Left ventricle myocardium inferior (tissue), 1 donor: ENCODE measurements at regions not wholly inside any gene's neighbourhood (a gene's known extent, or its start where the extent isn't known, plus 50 kb on each side); places are given as distances from the start of the nearest gene placed in this dataset.

Experiments
- DNase-seq: peaks from one replicate; pipeline ENCODE4 v3.0.0-alpha.2; 2020
- H3K27ac ChIP-seq: fragments of 200-600 bp; replicated peaks from 2 replicates; pipeline ENCODE4 v1.8.0; 2021
- H3K27me3 ChIP-seq: fragments of 200-600 bp; 2 replicates; pipeline ENCODE4 v1.8.0; 2021; ENCODE audit warnings: low read depth
- H3K36me3 ChIP-seq: fragments of 200-600 bp; 2 replicates; pipeline ENCODE4 v1.8.0; 2021
- H3K4me1 ChIP-seq: fragments of 200-600 bp; 2 replicates; pipeline ENCODE4 v1.8.0; 2021
- H3K4me3 ChIP-seq: fragments of 200-600 bp; 2 replicates; pipeline ENCODE4 v1.8.0; 2021; ENCODE audit warnings: mild to moderate bottlenecking, moderate library complexity
- H3K9me3 ChIP-seq: fragments of 200-600 bp; replicated peaks from 2 replicates; pipeline ENCODE4 v1.8.0; 2021
- CTCF ChIP-seq: fragments of 200-600 bp; IDR thresholded peaks from 2 replicates; pipeline ENCODE4 v1.8.0; 2021; ENCODE audit warnings: antibody characterized with exemption, mild to moderate bottlenecking, borderline replicate concordance
- intact Hi-C: fragments of 100-400 bp; cut with micrococcal nuclease; formaldehyde crosslinking; loops from one replicate; pipeline ENCODE4 v1.11.0; 2022
- donor health status: DM: no; HTN: yes; CAD: no; lungs with severe emphysema.

- H3K9me3 ChIP-seq: no peaks in the 10 kb centered on the region
- H3K27me3 ChIP-seq: peaks cover 7% of the 10 kb centered on the region
- peaks cover 6% of the 10 kb centered on the region for H3K4me1 ChIP-seq
- intact Hi-C loops: no loop called here
- no peak overlapping the region for H3K27ac ChIP-seq
- H3K36me3 ChIP-seq: no peaks in the 10 kb centered on the region
- TF ChIP-seq CTCF: no peak
- no peak overlapping the region for H3K4me3 ChIP-seq
- DNase-seq: no peak
Observed at GRCh38 chr11:13878077-13878476, 84.4 kb upstream of the SPON1 start.

GRCh38 chr11:13880634-13881033, 81.9 kb upstream of the SPON1 start:
- peaks cover 16% of the 10 kb centered on the region for H3K27me3 ChIP-seq
- H3K4me1 ChIP-seq: no peaks in the 10 kb centered on the region
- intact Hi-C loops: no loop called here
- no peak for DNase-seq
- no peak overlapping the region for H3K27ac ChIP-seq
- no peaks in the 10 kb centered on the region for H3K9me3 ChIP-seq
- TF ChIP-seq CTCF: no peak
- H3K4me3 ChIP-seq: no peak overlapping the region
- no peaks in the 10 kb centered on the region for H3K36me3 ChIP-seq

GRCh38 chr11:13881226-13881905, 81.2 kb upstream of the SPON1 start:
- no peak for TF ChIP-seq CTCF

GRCh38 chr11:13883042-13883441, 79.5 kb upstream of the SPON1 start:
- no peak for DNase-seq
- no peaks in the 10 kb centered on the region for H3K9me3 ChIP-seq
- no peaks in the 10 kb centered on the region for H3K4me1 ChIP-seq
- intact Hi-C loops: no loop called here
- H3K36me3 ChIP-seq: no peaks in the 10 kb centered on the region
- peaks cover 16% of the 10 kb centered on the region for H3K27me3 ChIP-seq
- H3K27ac ChIP-seq: no peak overlapping the region
- no peak for TF ChIP-seq CTCF
- no peak overlapping the region for H3K4me3 ChIP-seq

More at GRCh38 chr11:13881226-13881905, 81.2 kb upstream of the SPON1 start:
- Histone ChIP-seq H3K4me1 (no peaks in the 10 kb centered on the region), H3K9me3 (no peaks in the 10 kb centered on the region), H3K27me3 (peaks cover 16% of the 10 kb centered on the region), H3K27ac (no peak overlapping the region), H3K36me3 (no peaks in the 10 kb centered on the region), H3K4me3 (no peak overlapping the region)
- intact Hi-C loops: no loop called here
- no peak for DNase-seq

- H3K9me3 ChIP-seq: no peaks in the 10 kb centered on the region
- H3K4me1 ChIP-seq: no peaks in the 10 kb centered on the region
- intact Hi-C loops: no loop called here
- no peak for DNase-seq
- no peak overlapping the region for H3K27ac ChIP-seq
- no peak overlapping the region for H3K4me3 ChIP-seq
- H3K36me3 ChIP-seq: no peaks in the 10 kb centered on the region
- no peak for TF ChIP-seq CTCF
- H3K27me3 ChIP-seq: peaks cover 16% of the 10 kb centered on the region
Observed at GRCh38 chr11:13883589-13883988, 78.9 kb upstream of the SPON1 start.
